ENCODE measurements at regions not wholly inside any gene's neighbourhood (a gene's known extent, or its start where the extent isn't known, plus 50 kb on each side); places are given as distances from the start of the nearest gene placed in this dataset.

- TF ChIP-seq ZNF584 (CRISPR knock-in tag; IDR thresholded peaks at IDR 0.05; ENCODE audit: low read depth) (no peak), MEIS2 (IDR thresholded peaks at IDR 0.05; ENCODE audit: partially characterized antibody) (no peak), HMGXB4 (CRISPR knock-in tag; IDR thresholded peaks at IDR 0.05) (no peak), ZNF140 (CRISPR knock-in tag; IDR thresholded peaks at IDR 0.05) (no peak), HINFP (tag; conservative IDR thresholded peaks at IDR 0.05; ENCODE audit: low read depth) (no peak), IRF1 (CRISPR knock-in tag; IDR thresholded peaks at IDR 0.05; ENCODE audit: borderline replicate concordance) (no peak), TRIM25 (IDR thresholded peaks at IDR 0.05; ENCODE audit: borderline replicate concordance) (no peak), ZNF146 (CRISPR knock-in tag; IDR thresholded peaks at IDR 0.05; ENCODE audit: unreplicated experiment) (no peak), HDAC6 (IDR thresholded peaks at IDR 0.05; ENCODE audit: low read depth, low read length) (no peak), ZNF134 (CRISPR knock-in tag; conservative IDR thresholded peaks at IDR 0.05) (no peak), ZKSCAN8 (CRISPR knock-in tag; IDR thresholded peaks at IDR 0.05) (no peak)
These were observed 199.0 kb upstream of the FBXL4 start (continued) for GRCh38 chr6:99146711-99147110.

Data from K562 (cell line).